ENCODE measurements at regions not wholly inside any gene's neighbourhood (a gene's known extent, or its start where the extent isn't known, plus 50 kb on each side); places are given as distances from the start of the nearest gene placed in this dataset.

DNA sequence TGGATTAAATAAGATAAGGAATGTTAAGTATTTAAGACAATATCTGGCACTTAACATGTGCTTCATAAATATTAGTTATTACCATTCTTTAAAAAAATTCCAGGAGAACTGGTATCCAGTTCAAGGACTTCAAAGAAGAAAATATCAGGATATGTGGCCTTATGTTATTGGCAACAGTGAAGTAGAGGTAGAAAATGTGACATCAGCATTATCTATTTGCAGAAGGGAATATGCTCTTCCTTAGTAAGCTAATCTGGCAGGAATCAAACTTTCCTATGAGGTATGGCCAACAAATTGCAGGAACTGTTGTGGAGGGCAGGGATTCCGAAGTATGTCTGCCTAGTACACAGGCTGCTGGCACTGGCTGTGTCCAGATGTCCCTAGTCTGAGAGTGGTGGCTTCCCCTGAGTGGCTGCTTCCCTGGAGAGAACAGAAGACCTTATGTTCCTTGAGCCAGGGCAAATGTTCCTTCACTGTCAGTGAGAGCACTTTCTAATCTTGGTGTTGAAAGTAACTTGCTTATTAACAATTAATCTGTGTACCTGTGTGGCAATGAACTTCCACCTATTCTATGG lies 351.7 kb upstream of the THRB start:
- no peak for DNase-seq

DNA sequence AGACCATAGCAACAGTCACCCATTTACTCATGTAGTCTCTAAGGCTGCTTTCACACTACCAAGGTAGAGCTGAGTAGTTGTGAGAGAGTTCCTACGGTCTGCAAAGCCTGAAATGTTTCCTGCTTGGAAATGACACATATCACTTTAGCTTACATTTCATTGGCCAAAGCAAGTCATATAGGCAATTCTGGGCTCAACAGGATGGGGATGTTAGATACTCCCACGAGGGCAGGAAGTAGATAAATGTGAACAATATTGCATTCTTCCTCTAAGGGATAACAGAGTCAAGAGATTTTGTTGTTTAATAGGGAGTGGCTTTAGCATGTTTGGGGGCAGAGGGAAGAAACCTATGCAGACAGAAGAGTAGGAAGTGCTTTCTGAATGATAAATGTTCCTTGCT lies 355.6 kb upstream of the THRB start:
- DNase-seq = no peak

DNA sequence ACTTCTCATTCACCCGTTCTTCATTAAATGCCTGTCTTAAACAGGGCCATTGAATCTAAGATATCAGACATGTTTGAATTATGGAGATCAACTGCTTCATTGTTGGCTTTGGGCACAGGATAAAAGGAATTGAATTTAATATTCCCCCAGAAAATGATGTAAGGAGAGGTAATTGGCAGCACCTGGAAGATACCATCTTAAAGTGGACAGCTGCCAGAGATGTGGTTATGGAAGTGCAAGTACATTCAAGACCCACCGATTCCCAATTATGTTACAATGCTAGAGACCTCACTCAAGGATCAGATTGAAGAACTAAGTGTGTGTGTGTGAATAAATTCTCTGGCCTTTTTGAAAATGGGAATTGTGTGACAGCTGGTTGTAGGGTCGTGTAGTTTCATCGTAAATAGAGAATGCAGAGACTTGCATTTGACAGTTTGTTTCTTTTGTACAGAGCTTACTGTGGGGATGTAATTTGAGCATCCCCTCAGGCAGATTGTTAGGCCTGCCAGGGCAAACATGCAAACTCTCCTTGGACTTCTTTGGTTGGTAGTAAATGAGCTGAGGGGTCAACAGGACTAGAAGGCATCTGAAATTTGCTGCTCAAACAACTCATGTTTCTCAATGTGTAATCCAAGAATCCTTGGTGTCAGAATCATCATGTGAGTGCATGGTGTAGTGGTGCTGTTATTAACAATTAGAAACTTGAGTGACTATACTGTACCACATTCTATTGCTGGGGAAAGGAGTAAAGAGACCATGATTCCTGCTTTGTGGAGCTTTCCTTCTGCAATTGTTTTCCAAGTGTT lies 359.2 kb upstream of the THRB start:
- DNase-seq = no peak

DNA sequence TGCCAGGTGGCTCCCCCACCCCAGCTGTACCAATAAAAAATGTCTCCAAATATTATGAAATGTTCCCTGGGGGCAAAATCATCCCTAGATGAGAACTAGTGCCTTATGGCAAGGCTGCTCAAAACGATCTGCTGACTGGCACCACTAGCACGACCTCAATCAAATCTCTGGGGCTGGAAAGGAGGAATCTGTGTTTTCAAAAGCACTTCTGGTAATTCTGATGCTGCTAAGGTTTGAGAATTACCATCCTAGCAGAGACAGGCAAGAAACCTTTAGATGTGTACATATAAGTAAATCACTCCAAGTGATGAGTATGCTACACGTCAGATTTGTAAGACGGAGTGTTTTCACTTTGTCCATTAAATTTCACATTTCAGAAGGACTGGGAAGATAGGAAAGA lies 360.1 kb upstream of the THRB start:
- no peak for DNase-seq

DNA sequence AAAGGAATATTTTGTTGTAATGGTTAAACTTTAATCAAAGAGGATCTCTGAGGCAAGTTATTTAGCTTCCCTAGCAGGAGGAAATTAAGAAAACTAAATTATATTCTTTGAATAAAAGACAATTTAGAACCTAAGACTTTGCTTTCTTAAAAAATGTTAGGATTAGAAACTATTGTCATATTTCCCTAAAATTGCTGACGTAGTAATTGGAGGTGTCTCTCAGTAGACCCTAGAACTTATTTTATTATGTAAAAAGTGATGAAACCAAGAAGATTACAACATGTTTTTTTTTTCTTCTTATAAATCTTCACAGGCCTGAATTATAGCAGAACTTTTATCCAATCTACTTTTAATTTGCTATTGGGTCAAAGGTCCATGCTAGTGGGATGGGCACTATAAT lies 363.3 kb upstream of the THRB start:
- no peak for DNase-seq

DNA sequence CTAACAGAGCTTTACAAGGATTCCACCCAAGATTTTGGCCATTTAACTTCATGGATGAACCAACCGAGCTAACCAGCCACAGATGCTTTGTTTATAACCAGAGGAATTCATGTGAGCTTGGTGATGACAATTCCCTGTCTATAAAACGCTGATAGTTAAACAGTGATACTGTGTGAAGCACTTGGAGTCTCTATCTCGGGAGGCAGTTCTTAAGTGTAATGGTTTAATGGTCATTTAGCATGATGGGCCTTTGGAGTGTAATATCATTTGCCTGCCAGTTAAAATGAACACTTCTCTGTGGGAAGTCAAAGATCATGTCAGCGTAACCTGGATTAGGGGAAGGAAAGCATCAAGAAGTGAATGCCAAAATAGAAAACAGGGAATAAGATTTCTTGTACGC lies 368.6 kb upstream of the THRB start:
- DNase-seq = no peak

DNA sequence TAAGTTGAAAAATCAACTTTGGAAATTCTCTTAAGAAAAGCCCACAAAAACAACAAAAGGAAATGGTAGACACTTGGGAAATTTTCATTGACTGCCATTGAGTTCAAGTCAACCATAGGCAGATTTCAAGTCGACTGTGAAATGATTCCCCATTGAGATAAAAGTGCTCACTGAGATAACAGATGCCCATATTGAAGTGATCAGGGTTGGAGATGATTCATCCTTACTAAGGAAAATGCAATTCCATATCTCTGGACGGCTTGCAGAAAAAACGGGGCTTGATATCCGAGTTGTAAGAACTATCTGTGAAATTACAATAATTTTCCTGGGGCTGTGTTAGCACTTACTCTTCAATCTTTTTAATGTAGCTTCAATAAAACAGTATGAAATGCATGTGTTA lies 373.1 kb upstream of the THRB start:
- DNase-seq = no peak

DNA sequence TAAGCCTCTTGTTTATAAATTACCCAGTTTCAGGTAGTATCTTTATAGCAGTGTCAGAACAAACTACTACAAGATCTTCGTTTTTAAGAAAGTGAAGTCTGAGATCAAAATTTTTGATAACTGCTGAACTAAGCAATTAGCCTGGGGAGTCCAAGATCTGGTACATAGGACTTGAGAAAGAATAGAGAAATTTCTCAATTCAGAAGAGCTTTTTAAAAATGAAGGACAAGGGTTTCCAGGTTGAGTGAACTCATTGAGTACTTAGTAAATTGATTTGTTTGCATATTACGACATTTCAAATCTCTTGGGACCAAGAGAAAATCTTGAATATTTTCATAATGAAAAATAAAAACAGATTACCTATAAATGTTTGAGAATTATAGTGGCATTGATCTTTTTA lies 386.6 kb upstream of the THRB start:
- no peak for DNase-seq

DNA sequence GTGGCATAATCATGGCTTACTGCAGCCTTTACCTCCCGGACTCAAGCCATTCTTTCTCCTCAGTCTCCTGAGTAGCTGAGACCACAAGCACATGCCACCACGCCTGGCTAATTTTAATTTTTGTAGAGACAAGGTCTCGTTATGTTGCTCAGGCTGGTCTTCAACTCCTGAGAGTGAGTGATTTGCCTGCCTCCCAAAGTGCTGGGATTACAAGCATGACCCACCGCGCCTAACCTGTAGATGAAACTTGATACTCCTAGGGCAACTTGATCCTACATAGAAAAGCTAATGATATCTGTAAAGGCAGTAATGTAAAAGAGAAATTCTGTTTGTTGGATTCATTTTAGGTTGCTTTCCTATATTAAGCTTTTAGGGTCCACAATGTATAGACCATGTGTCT lies 391.9 kb upstream of the THRB start:
- no peak for DNase-seq

DNA sequence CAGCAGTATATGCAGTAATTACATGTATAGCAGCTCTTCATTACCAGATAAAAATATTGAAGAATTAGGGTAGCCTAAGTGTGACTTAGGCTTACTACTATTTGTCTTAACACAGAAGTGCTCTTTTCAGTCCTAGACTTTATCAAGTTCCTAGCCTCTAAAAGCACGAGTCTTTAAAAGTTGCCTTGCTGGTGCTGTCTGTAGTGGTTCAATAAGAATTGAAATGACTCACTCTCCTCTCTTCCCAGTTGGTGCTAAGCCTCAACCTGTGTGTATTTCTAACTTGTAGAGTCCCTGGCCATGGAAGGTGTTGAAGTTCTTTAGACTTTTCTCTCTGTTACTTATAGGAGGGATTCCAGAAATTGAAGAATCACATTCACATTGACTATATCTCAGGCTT lies 395.4 kb upstream of the THRB start:
- no peak for DNase-seq

DNA sequence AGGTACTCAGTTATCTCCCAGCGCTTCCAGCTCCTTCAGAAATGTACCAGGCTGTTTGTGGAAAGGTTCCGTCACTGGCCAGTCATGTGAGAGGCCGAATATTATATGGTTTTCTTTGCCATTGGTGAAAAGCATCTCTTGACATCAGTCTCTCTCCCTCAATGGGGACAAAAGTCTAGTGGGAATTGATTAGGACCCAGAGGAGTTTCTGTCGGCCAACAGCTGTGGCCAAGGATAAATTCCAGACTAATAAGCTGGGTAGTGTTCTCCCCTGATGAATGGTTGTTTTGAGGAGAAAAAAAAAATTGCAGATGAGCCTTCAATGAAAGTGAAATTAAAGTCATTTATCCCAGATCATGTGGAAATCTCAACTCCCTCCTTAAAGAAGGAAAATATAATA lies 404.7 kb upstream of the THRB start:
- no peak for DNase-seq

DNA sequence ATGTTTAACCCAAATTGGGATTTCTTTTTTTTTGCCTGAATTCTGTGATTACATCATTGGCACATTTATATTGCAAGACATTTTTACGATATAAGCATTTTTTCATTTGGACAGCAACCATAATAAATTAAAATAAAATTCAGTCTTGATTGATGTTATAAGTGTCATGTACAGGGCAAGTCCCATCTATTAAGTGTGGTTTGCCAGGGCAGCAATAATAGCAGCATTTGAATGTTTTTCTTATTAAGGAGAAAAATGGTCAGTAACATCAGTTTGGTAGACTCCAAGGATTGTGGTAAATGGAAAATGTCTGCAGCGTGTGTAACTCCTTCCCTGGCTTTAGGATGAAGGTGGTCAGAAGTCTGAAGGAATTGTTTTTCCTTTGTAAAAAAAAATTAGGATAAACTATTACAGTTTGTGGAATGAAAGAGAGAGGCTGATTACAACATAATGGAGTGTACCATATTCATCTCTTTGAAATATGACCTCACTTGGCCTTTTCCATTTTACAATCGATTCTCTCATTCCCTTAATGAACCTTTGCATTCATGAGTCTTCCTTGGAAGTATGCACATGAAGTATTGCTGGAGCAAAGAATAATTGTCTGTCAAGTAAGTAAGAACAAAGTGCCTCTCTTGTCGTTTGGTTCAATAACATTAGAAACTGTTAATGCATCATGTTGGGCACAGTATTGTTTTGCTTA lies 405.4 kb upstream of the THRB start:
- DNase-seq = no peak

DNA sequence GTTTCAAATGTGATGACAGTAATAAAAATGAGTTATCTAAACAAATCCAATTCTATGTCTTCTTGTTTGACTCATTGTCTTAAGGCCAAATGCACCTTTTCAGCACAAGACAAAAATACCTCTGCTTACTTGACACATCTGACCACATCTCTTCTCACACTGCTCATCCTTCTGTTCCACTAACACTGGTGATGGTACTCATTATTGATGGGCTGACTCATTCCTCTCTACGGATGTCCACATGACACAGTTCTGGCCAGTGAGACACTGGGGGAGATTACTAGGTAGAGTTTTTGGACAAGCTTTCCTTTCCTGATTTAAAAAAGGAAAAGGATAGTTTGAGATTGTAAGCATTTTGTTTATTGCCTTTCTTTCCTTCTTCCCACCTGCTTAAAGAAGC lies 410.6 kb upstream of the THRB start:
- no peak for DNase-seq

DNA sequence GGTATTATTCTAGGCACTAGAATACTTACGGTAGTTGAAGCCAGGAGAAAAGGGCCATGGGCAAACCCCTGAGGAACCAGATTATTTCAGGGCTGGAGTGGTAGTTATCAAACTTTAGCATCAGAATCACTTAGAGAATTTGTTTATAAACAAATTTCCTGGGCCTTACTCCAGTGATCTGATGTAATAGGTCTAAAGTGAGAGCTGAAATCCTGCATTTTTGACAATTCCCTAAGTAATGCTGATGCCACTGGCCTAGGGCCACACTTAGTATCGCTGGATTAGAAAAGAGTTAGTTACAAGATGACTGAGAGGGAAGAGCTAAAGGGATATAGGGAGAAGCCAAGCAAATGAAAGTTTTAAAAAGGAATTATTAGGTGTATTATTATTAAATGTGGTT lies 412.5 kb upstream of the THRB start:
- no peak for DNase-seq

DNA sequence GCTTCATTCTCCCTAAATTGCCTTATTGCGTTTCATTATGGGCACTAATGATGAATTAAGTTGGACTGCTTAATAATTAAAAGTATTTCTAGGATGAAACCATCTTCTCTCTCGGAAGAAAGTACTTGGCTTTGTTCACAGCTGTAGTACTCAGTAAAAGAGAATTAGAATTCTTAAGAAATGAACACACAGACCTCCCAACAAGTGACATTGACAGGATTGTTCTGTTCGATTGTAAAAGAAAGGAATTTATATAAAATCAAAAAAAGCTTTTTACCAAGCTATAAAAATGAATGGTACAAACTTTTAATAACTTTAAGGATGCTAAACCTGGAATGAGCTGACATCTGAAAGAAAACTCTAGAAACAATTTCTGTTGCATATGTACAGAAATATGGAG lies 416.4 kb upstream of the THRB start:
- no peak for DNase-seq

DNA sequence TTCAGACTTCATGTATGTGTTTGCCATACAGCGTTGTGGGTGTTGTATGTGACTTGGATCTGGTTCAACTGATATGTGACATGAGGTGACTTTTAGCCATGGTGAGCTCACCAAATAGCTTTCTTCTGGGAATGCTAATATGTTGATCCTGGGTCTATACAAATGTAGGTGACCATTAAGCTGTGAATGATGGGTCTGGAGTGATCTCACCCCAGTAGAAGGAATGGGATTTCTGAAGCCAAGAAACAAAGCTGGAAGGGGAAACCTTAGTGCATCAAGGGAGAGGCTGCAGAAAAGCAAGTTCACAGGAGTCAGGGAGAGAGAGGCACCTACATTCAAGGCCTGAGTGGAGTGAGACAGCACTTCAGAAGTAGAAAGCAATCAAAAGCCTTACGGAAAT lies 421.0 kb upstream of the THRB start:
- no peak for DNase-seq

DNA sequence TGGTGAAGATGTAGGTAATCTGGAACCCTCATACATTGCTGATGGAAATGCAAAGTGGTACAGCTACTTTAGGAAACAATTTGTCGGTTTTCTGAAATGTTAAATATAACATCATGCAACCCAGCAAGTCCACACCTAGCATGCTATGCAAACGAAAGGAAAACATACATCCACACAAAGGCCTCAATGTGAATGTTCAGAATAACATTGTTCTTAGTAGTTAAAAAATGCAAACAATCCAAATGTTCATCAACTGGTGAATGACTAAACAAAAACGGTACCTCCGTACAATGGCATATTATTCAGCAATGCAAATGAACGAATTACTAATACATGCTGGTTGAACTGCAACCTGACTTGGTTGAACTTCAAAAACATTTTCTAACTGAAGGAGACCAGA lies 423.3 kb upstream of the THRB start:
- no peak for DNase-seq

DNA sequence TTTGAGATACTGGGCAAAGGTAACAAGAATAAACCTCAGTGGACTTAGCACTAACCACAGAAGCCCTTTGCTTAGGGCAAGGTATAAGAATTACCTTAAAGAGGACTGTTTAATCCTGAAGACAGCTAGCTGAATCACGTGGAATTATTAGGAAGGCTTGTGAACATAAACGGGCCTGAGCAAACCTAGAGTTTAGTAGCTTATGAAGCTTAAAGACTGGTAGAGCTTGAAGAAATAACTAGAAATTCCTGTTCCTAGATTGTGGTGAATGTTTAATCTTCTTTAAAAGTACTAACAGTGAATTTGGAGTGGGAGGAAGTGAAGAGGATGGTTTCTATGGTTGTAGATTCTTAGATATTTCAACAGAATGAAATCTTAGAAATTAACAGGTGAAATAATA lies 428.9 kb upstream of the THRB start:
- no peak for DNase-seq

DNA sequence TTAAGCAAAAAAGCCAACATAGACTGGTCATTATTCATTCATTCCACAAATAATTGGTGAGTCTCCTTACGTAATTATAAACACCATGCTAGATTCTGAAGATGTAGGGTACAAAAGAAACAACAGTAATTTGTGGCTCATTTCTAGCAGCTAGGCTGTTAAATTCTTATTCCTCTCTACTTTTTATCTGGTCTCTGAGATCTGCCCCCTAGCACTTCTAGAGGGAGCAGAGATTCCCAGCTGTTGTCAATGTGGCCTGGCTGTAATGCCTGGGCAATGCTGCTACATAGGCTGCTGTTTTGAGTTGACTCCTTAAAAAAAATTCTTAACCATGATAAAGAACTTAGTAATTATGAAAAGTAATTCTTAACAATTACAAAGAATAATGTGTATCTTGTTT lies 434.9 kb upstream of the THRB start:
- no peak for DNase-seq

DNA sequence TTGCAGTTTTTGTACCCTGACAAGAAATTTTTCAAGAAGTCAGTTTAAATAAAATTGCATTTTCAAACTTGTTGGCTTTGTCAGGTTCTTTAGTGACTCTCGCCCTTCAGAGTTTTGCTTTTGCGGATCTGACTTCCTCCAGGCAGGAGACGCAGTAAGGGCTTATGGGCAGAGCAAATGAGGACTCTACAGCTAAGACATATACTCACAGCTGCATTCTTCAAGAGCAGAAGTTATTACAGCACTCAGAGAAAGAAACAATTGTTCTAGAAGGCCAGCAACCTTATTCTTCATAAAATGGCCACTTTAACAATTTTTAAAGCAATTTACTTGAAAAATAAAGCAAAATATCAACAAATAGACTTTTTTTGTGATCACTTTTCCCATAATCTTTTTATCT lies 438.8 kb upstream of the THRB start:
- no peak for DNase-seq

DNA sequence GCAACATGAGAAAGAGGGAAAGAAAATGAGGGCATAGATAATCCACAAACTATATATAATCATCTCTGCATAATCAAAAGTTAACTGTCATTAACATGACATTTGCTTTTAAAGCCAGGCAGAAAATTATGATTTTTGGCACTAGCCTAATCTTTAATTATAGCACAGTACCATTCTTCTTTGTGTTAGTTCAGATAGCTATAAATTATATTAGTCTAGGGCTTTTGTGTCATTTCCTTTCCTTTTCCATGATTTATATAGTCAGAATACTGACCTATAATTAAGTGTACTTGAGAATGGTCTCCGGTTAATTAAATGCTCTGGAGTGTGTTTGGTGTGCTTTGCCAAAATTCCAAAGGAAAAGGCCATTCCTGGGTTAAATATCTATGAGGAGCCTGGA lies 441.9 kb upstream of the THRB start:
- DNase-seq = no peak

DNA sequence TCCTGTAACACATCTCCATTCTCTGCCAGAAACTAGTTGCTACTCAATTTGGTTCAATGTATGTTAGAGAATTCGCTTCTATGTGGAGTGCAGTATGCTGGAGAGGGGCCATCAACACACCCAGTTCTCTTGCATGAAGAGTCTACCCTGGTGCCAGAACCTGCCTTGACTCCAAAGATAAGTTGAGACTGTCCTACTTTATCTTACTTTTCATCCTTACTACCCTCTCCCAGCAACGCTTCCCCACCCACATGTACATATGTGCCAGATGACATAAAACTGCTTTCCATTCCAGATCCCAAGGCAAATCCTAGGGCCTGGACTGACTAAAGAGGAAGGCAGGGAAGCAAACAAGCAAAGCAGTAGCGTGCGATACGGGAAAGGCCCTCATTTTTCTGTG lies 442.6 kb upstream of the THRB start:
- no peak for DNase-seq

DNA sequence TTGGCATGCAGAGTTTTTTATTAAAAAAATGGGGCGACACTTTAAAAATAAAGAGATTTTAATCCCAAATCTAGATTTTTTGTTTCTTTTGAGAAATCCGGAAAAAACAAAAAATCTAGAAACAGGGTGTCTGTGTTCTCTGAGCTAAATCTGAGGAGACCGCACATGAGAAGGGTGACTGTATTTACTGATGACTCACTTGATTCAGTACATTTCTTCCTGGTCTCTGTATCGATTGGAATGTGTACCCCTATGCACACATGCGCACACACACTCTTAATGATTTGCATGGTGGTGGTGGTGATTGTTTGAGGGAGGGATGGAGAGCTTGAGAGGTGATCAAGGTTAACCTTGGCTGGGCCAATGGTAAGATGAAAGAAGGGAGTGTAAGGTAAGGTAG lies 443.1 kb upstream of the THRB start:
- no peak for DNase-seq

DNA sequence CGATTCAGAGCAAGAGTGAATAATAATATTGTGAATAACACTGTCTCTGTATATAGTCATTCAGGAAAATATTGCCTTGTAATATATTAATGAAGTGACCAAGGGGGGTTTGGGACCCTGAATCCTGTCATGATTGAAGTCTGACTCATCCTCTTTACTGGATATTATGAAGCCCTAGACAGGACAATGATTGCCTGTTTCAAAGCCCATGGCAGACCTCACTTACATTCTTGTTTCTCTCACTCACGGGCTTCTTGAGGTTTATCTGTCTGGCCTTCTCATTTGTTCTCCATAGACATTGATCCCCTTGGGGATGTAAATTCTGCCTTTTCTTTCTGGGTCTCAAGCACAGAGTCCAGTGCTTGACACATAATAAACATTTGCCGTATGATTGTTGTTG lies 449.3 kb upstream of the THRB start:
- DNase-seq = no peak
